H9 (cell line): ENCODE measurements at regions not wholly inside any gene's neighbourhood (a gene's known extent, or its start where the extent isn't known, plus 50 kb on each side); places are given as distances from the start of the nearest gene placed in this dataset.

Experiments used
- DNase-seq: peaks from one replicate; pipeline ENCODE4 v3.0.0-alpha.2; 2017
- H2AFZ ChIP-seq: one replicate; pipeline ENCODE4 v1.6.1; 2013; ENCODE audit warnings: mild to moderate bottlenecking, low read length, control low read depth, moderate library complexity
- H2AK5ac ChIP-seq: 2 replicates; pipeline ENCODE4 v1.6.1; 2013; ENCODE audit warnings: low read length, control low read depth, mixed read lengths; ENCODE audit not compliant: insufficient read length
- H2BK120ac ChIP-seq: one replicate; pipeline ENCODE4 v1.6.1; 2013; ENCODE audit warnings: low read depth, mild to moderate bottlenecking, low read length, control low read depth, inconsistent platforms; ENCODE audit not compliant: poor library complexity, severe bottlenecking
- H2BK12ac ChIP-seq: 2 replicates; pipeline ENCODE4 v1.6.1; 2013; ENCODE audit warnings: low read length, control low read depth, mixed read lengths, low read depth; ENCODE audit not compliant: insufficient read length
- H2BK15ac ChIP-seq: 2 replicates; pipeline ENCODE4 v1.6.1; 2013; ENCODE audit warnings: low read depth, low read length, control low read depth
- H2BK20ac ChIP-seq: one replicate; pipeline ENCODE4 v1.6.1; 2013; ENCODE audit warnings: low read depth, mild to moderate bottlenecking, low read length, control low read depth, inconsistent platforms; ENCODE audit not compliant: poor library complexity, severe bottlenecking
- H2BK5ac ChIP-seq: 2 replicates; pipeline ENCODE4 v1.6.1; 2013; ENCODE audit warnings: low read length, control low read depth, mixed read lengths; ENCODE audit not compliant: insufficient read length
- H3K14ac ChIP-seq: 2 replicates; pipeline ENCODE4 v1.6.1; 2013; ENCODE audit warnings: low read length, control low read depth; ENCODE audit not compliant: insufficient read depth
- H3K18ac ChIP-seq: 2 replicates; pipeline ENCODE4 v1.6.1; 2013; ENCODE audit warnings: low read depth, mild to moderate bottlenecking, mixed read lengths, low read length, control low read depth; ENCODE audit not compliant: insufficient read length
- H3K23ac ChIP-seq: 2 replicates; pipeline ENCODE4 v1.6.1; 2013; ENCODE audit warnings: low read length, control low read depth, mixed read lengths, low read depth; ENCODE audit not compliant: insufficient read length
- H3K23me2 ChIP-seq: 2 replicates; pipeline ENCODE4 v1.6.1; 2013; ENCODE audit warnings: low read depth, mild to moderate bottlenecking, mixed read lengths, low read length, control low read depth; ENCODE audit not compliant: insufficient read length, poor library complexity, severe bottlenecking
- H3K27ac ChIP-seq: 2 replicates; pipeline ENCODE4 v1.5.1; 2013; ENCODE audit warnings: low read length, control low read depth, mixed read lengths, low read depth; ENCODE audit not compliant: insufficient read length
- H3K27me3 ChIP-seq: 2 replicates; pipeline ENCODE4 v1.6.1; 2013; ENCODE audit warnings: low read length, control low read depth, inconsistent platforms; ENCODE audit not compliant: insufficient read depth
- H3K4ac ChIP-seq: 2 replicates; pipeline ENCODE4 v1.6.1; 2013; ENCODE audit warnings: low read depth, mild to moderate bottlenecking, control low read depth, inconsistent platforms, low read length, moderate library complexity
- H3K4me1 ChIP-seq: 2 replicates; pipeline ENCODE4 v1.6.1; 2013; ENCODE audit warnings: low read length, control low read depth, inconsistent platforms; ENCODE audit not compliant: insufficient read depth
- H3K4me2 ChIP-seq: 2 replicates; pipeline ENCODE4 v1.6.1; 2013; ENCODE audit warnings: low read length, control low read depth, mixed read lengths; ENCODE audit not compliant: insufficient read length, insufficient read depth
- H3K56ac ChIP-seq: 2 replicates; pipeline ENCODE4 v1.6.1; 2013; ENCODE audit warnings: low read depth, mild to moderate bottlenecking, mixed read lengths, low read length, control low read depth; ENCODE audit not compliant: insufficient read length
- H3K79me1 ChIP-seq: 2 replicates; pipeline ENCODE4 v1.6.1; 2013; ENCODE audit warnings: low read depth, mild to moderate bottlenecking, moderate library complexity, low read length, control low read depth, inconsistent platforms; ENCODE audit not compliant: insufficient read depth, poor library complexity, severe bottlenecking
- H3K79me2 ChIP-seq: 2 replicates; pipeline ENCODE4 v1.6.1; 2013; ENCODE audit warnings: low read length, control low read depth, inconsistent platforms; ENCODE audit not compliant: insufficient read depth
- H3K9ac ChIP-seq: 2 replicates; pipeline ENCODE4 v1.6.1; 2013; ENCODE audit warnings: low read length, control low read depth, mixed read lengths; ENCODE audit not compliant: insufficient read length; ENCODE audit errors: extremely low read depth
- H3K9me3 ChIP-seq: one replicate; pipeline ENCODE4 v1.6.1; 2013; ENCODE audit warnings: low read depth, low read length, inconsistent platforms; ENCODE audit not compliant: control insufficient read depth
- H3T11ph ChIP-seq: one replicate; pipeline ENCODE4 v1.6.1; 2013; ENCODE audit warnings: mild to moderate bottlenecking, low read length, control low read depth, inconsistent platforms
- H4K20me1 ChIP-seq: one replicate; pipeline ENCODE4 v1.6.1; 2013; ENCODE audit not compliant: control insufficient read depth, insufficient read length, insufficient read depth
- H4K5ac ChIP-seq: 2 replicates; pipeline ENCODE4 v1.6.1; 2013; ENCODE audit warnings: low read depth, mild to moderate bottlenecking, mixed read lengths, low read length, control low read depth; ENCODE audit not compliant: insufficient read length
- H4K8ac ChIP-seq: replicated peaks from 2 replicates; pipeline ENCODE4 v1.6.1; 2013; ENCODE audit warnings: low read length, control low read depth, mixed read lengths, low read depth; ENCODE audit not compliant: insufficient read length
- H4K91ac ChIP-seq: 2 replicates; pipeline ENCODE4 v1.6.1; 2013; ENCODE audit warnings: low read depth, mild to moderate bottlenecking, moderate library complexity, mixed read lengths, low read length, control low read depth; ENCODE audit not compliant: insufficient read length
- H3K27ac Mint-ChIP-seq, 3 experiments: 2 replicates in 2 of 3; 3 replicates in 1 of 3; pipeline ENCODE4 v1.8.0; 2020 to 2021; ENCODE audit warnings: mixed read lengths in 3 of 3, mild to moderate bottlenecking in 1 of 3, moderate library complexity in 1 of 3
- H3K27me3 Mint-ChIP-seq: 2 replicates; pipeline ENCODE4 v1.8.0; 2021; ENCODE audit warnings: low read depth, mild to moderate bottlenecking, moderate library complexity, mixed read lengths
- H3K36me3 Mint-ChIP-seq, 3 experiments: 2 replicates in 2 of 3; 3 replicates in 1 of 3; pipeline ENCODE4 v1.8.0; 2020 to 2021; ENCODE audit warnings: low read depth in 3 of 3, mixed read lengths in 3 of 3; ENCODE audit not compliant: insufficient read depth in 1 of 3
- H3K4me1 Mint-ChIP-seq, 2 experiments: 2 replicates each; pipeline ENCODE4 v1.8.0; 2020; ENCODE audit warnings: mixed read lengths in 2 of 2
- H3K4me3 Mint-ChIP-seq, 2 experiments: 2 replicates in 1 of 2; 3 replicates in 1 of 2; pipeline ENCODE4 v1.8.0; 2020 to 2021; ENCODE audit warnings: mild to moderate bottlenecking in 2 of 2, mixed read lengths in 2 of 2, moderate library complexity in 1 of 2
- H3K9me3 Mint-ChIP-seq, 2 experiments: 2 replicates in 1 of 2; 3 replicates in 1 of 2; pipeline ENCODE4 v1.8.0; 2020; ENCODE audit warnings: mild to moderate bottlenecking in 2 of 2, mixed read lengths in 2 of 2, moderate library complexity in 1 of 2
- WGBS: extraction: QIAGEN DNeasy Blood & Tissue Kit; methylation state at CpG from one replicate; pipeline ENCODE4 v1.1.7; 2013; ENCODE audit warnings: missing lambda C conversion rate, low lambda C conversion rate, mixed read lengths; ENCODE audit not compliant: insufficient read length; ENCODE audit errors: extremely low coverage; 5-methylcytosine and 5-hydroxymethylcytosine counted together
- TF ChIP-seq, protein P1 (sequence below): fragments of 200-600 bp; sonication (generic); conservative IDR thresholded peaks from 3 replicates; pipeline ENCODE4 v1.8.0; 2021; ENCODE audit warnings: antibody characterized with exemption, mild to moderate bottlenecking

DNA sequence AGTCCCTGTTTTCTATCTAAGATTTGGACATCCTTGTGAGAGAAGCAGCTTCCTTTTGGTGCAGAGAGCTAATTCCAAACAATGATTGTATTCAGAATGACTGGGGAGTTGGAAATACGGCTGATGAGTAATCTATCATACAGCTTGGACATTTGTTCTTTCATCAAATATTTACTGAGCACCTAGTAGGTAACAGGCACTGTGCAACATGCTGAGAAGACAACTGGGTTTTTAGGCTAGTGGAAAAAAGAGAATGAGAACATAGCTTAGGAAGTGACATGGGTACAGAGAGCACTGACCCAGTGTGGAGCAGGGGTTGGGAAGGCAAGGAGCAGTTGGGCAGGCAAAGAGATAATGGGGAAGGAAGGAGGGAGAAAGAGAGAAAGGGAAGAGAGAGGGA is 87.5 kb downstream of the TBX19 start:
- Histone ChIP-seq H2AFZ (no peak overlapping the region), H2BK15ac (no peak overlapping the region), H3K56ac (no peak overlapping the region), H3K27ac (no peak overlapping the region), H4K91ac (no peak overlapping the region), H2BK12ac (no peak overlapping the region), H3T11ph (no peak overlapping the region), H3K23me2 (no peaks in the 10 kb centered on the region), H3K4ac (no peak overlapping the region), H3K18ac (no peak overlapping the region), H3K79me1 (no peaks in the 10 kb centered on the region), H2BK20ac (no peak overlapping the region), H3K9me3 (no peaks in the 10 kb centered on the region), H4K5ac (no peak overlapping the region), H3K4me1 (no peaks in the 10 kb centered on the region), H4K20me1 (no peaks in the 10 kb centered on the region), H2AK5ac (no peak overlapping the region), H3K14ac (no peak overlapping the region), H3K23ac (no peak overlapping the region), H3K27me3 (no peaks in the 10 kb centered on the region), H3K79me2 (no peaks in the 10 kb centered on the region), H3K4me2 (no peak overlapping the region), H4K8ac (no peak overlapping the region), H3K9ac (no peak overlapping the region), H2BK120ac (no peak overlapping the region), H2BK5ac (no peak overlapping the region)
- no peak for DNase-seq
- Mint-ChIP-seq H3K4me3 (no peak overlapping the region), H3K9me3 (no peaks in the 10 kb centered on the region), H3K36me3 (no peaks in the 10 kb centered on the region), H3K27ac (no peak overlapping the region; a peak in 1 of 7 replicates), H3K4me1 (no peaks in the 10 kb centered on the region), H3K27me3 (peaks cover 1% of the 10 kb centered on the region)
- TF ChIP-seq, protein P1, sequence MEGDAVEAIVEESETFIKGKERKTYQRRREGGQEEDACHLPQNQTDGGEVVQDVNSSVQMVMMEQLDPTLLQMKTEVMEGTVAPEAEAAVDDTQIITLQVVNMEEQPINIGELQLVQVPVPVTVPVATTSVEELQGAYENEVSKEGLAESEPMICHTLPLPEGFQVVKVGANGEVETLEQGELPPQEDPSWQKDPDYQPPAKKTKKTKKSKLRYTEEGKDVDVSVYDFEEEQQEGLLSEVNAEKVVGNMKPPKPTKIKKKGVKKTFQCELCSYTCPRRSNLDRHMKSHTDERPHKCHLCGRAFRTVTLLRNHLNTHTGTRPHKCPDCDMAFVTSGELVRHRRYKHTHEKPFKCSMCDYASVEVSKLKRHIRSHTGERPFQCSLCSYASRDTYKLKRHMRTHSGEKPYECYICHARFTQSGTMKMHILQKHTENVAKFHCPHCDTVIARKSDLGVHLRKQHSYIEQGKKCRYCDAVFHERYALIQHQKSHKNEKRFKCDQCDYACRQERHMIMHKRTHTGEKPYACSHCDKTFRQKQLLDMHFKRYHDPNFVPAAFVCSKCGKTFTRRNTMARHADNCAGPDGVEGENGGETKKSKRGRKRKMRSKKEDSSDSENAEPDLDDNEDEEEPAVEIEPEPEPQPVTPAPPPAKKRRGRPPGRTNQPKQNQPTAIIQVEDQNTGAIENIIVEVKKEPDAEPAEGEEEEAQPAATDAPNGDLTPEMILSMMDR: no peak
- whole genome bisulfite sequencing: no CpG with 5 or more reads among the region's 1 CpG
